ENCODE measurements at regions not wholly inside any gene's neighbourhood (a gene's known extent, or its start where the extent isn't known, plus 50 kb on each side); places are given as distances from the start of the nearest gene placed in this dataset.
"Not testable (repeated sequence)": the region's sequence is repeated elsewhere in the genome, so short reads cannot be mapped to it uniquely, and the experiment has no call there.

DNA sequence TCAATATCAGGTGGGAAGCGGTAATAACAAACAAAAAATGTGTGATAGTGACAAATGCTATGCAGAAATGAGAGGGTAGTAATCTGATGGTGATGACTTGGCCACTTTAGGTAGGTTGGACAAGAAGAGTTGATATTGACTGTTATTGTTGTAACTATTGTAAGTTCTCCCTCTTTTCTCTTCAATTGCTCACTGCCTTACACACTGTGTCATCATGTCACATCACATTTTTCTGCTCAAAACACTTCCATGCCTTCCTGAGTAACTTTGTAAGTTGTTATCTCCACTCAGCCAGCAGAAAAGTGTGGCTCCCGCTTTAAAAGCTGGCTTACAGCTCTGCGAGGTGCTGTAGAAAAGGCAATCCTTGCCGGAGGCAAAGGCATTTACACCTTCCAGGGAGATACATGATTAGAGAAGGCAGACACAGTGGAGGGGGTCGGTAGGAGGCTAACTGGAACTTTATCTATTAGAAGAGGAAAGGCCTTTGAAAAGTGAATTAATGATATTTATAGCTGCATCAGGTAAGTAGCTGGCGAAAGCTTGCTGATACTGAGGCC, 85.2 kb upstream of the CLINT1 start:
- Histone ChIP-seq H3K9me3 (ENCODE audit: control insufficient read depth, low read length) (no peaks in the 10 kb centered on the region), H3K27me3 (ENCODE audit: control insufficient read depth, insufficient read depth) (no peaks in the 10 kb centered on the region), H3K4me1 (ENCODE audit: control insufficient read depth, insufficient read depth, low read length) (no peaks in the 10 kb centered on the region), H3K27ac (ENCODE audit: low read length) (no peak overlapping the region), H3K4me3 (ENCODE audit: low read length) (no peak overlapping the region)
- intact Hi-C loops (cut with DNase I), result loop anchor here in 1 of 4 donors (10.0 kb wide), 1 partner anchor 119 kb away; no protein-coding TSS in a partner anchor
- 54% methylated on average over 6 of the region's 6 CpGs for WGBS
- DNase-seq (no peak), ATAC-seq (no peak)

DNA sequence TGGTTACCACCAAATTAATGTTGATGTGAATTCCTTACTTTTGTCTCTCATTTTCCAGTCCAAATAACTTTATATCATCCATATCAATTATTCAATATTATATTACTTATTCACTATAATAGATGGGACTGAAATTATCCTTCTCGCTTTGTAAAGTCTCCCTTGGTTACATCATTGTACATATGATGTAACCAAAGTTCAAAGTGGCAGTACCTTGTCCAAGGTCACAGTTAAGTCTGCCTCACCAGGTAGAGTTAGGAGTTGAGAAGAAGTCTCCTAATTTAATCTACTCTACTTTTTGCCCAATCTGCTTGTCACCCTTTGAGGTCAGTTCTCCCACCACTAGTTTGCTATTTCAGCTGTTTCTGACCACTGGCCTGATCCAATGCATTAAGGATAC, 83.7 kb upstream of the CLINT1 start:
- WGBS, result 93% methylated on average over 1 of the region's 1 CpG
- H3K4me1 ChIP-seq (ENCODE audit: control insufficient read depth, insufficient read depth, low read length), result no peaks in the 10 kb centered on the region
- no peak overlapping the region for H3K4me3 ChIP-seq (ENCODE audit: low read length)
- no peak for DNase-seq
- no peaks in the 10 kb centered on the region for H3K9me3 ChIP-seq (ENCODE audit: control insufficient read depth, low read length)
- intact Hi-C loops (cut with DNase I), result loop anchor here in 1 of 4 donors (10.0 kb wide), 1 partner anchor 118 kb away; no protein-coding TSS in a partner anchor
- ATAC-seq, result no peak
- H3K27me3 ChIP-seq (ENCODE audit: control insufficient read depth, insufficient read depth), result no peaks in the 10 kb centered on the region
- no peak overlapping the region for H3K27ac ChIP-seq (ENCODE audit: low read length)

- no peak for DNase-seq
- ATAC-seq, result no peak
- intact Hi-C loops (cut with DNase I), result loop anchor here in 1 of 4 donors (10.0 kb wide), 1 partner anchor 117 kb away; no protein-coding TSS in a partner anchor
- Histone ChIP-seq H3K27ac (ENCODE audit: low read length) (no peak overlapping the region), H3K27me3 (ENCODE audit: control insufficient read depth, insufficient read depth) (no peaks in the 10 kb centered on the region), H3K4me1 (ENCODE audit: control insufficient read depth, insufficient read depth, low read length) (no peaks in the 10 kb centered on the region), H3K4me3 (ENCODE audit: low read length) (no peak overlapping the region), H3K9me3 (ENCODE audit: control insufficient read depth, low read length) (no peaks in the 10 kb centered on the region)
- 87% methylated on average over 3 of the region's 3 CpGs for WGBS
These were observed 82.7 kb upstream of the CLINT1 start for GRCh38 chr5:157941616-157942015.

GRCh38 chr5:157938101-157938500, 79.2 kb upstream of the CLINT1 start:
- ATAC-seq; H3K4me3 ChIP-seq (ENCODE audit: low read length); H3K4me1 ChIP-seq (ENCODE audit: control insufficient read depth, insufficient read depth, low read length); H3K27me3 ChIP-seq (ENCODE audit: control insufficient read depth, insufficient read depth); H3K27ac ChIP-seq (ENCODE audit: low read length); intact Hi-C loops (cut with DNase I); DNase-seq; H3K9me3 ChIP-seq (ENCODE audit: control insufficient read depth, low read length): not testable (repeated sequence)
- WGBS, result 83% methylated on average over 6 of the region's 6 CpGs

- H3K27ac ChIP-seq (ENCODE audit: low read length); ATAC-seq; H3K4me3 ChIP-seq (ENCODE audit: low read length); H3K9me3 ChIP-seq (ENCODE audit: control insufficient read depth, low read length); intact Hi-C loops (cut with DNase I); H3K4me1 ChIP-seq (ENCODE audit: control insufficient read depth, insufficient read depth, low read length); DNase-seq; H3K27me3 ChIP-seq (ENCODE audit: control insufficient read depth, insufficient read depth): not testable (repeated sequence)
- WGBS, result 81% methylated on average over 3 of the region's 3 CpGs
These were observed 78.0 kb upstream of the CLINT1 start for GRCh38 chr5:157936776-157937501.

DNA sequence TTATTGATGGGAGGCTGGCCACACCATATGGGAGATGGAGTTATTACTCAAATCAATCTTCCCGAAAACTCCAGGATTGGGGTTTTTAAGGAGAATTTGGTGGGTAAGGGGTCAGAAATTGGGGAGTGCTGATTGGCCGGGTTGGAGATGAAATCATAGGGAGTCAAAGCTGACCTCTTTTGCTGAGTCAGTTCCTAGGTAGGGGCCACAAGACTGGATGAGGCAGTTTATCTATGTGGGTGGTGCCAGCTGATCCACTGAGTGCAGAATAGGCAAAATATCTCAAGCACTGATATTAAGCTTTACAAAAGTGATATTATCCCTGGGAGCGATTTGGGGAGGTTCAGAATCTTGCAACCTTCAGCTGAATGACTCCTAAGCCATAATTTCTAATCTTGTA, 75.7 kb upstream of the CLINT1 start:
- no peaks in the 10 kb centered on the region for H3K27me3 ChIP-seq (ENCODE audit: control insufficient read depth, insufficient read depth)
- ATAC-seq (no peak), DNase-seq (no peak)
- H3K9me3 ChIP-seq (ENCODE audit: control insufficient read depth, low read length), result no peaks in the 10 kb centered on the region
- no peak overlapping the region for H3K27ac ChIP-seq (ENCODE audit: low read length)
- intact Hi-C loops (cut with DNase I), result no loop called here
- no peaks in the 10 kb centered on the region for H3K4me1 ChIP-seq (ENCODE audit: control insufficient read depth, insufficient read depth, low read length)
- no peak overlapping the region for H3K4me3 ChIP-seq (ENCODE audit: low read length)
- 94% methylated on average over 3 of the region's 3 CpGs for WGBS

DNA sequence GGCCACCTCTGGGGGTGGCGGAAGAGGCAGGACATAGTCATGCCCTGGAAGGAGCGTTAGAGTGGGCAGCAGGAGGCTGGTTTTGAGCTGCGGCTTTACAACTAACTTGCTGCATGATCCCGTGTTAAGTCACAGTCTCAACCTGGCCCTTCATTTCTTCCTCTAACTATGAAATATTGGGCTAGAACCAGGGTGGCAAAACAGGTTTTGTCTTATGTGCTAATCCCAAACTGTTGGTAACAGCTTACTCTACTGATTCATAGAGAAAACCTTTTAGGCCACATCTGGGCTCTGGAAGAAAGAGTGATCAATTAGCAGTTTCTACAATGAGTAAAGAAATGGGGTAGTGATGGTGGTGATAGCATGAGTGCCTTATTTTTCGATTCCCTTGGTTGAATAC, 74.1 kb upstream of the CLINT1 start:
- intact Hi-C loops (cut with DNase I), result no loop called here
- no peak for ATAC-seq
- H3K27me3 ChIP-seq (ENCODE audit: control insufficient read depth, insufficient read depth), result no peaks in the 10 kb centered on the region
- DNase-seq, result no peak
- no peak overlapping the region for H3K27ac ChIP-seq (ENCODE audit: low read length)
- H3K9me3 ChIP-seq (ENCODE audit: control insufficient read depth, low read length), result no peaks in the 10 kb centered on the region
- WGBS, result 95% methylated on average over 5 of the region's 5 CpGs
- H3K4me3 ChIP-seq (ENCODE audit: low read length), result no peak overlapping the region
- H3K4me1 ChIP-seq (ENCODE audit: control insufficient read depth, insufficient read depth, low read length), result no peaks in the 10 kb centered on the region

DNA sequence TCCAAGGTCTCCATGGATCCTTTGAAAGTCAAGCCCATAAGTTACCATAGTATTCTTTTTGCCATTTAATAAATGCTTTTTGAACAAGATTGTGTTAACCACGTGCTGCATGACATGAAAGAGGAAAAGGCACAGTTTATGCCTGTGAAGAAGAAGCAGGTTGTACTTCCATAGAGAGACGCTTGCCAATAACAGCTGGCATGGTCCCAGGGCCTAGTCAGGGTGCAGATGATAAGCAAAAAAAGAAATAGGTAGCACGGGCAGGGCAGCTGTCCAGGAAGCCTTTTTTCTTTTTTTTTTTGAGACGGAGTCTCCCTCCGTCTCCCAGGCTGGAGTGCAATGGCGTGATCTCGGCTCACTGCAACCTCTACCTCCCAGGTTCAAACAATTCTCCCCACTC, 71.8 kb upstream of the CLINT1 start:
- Histone ChIP-seq H3K9me3 (ENCODE audit: control insufficient read depth, low read length) (no peaks in the 10 kb centered on the region), H3K27ac (ENCODE audit: low read length) (no peak overlapping the region), H3K27me3 (ENCODE audit: control insufficient read depth, insufficient read depth) (no peaks in the 10 kb centered on the region), H3K4me1 (ENCODE audit: control insufficient read depth, insufficient read depth, low read length) (no peaks in the 10 kb centered on the region), H3K4me3 (ENCODE audit: low read length) (no peak overlapping the region)
- peak; percentile 27 to 75 (median 67) for DNase-seq
- ATAC-seq, result peak; percentile 39 to 56
- WGBS, result 32% methylated on average over 7 of the region's 7 CpGs
- intact Hi-C loops (cut with DNase I), result no loop called here

GRCh38 chr5:157926977-157927376, 68.0 kb upstream of the CLINT1 start:
- intact Hi-C loops (cut with DNase I), result no loop called here
- Histone ChIP-seq H3K27me3 (ENCODE audit: control insufficient read depth, insufficient read depth) (no peaks in the 10 kb centered on the region), H3K9me3 (ENCODE audit: control insufficient read depth, low read length) (no peaks in the 10 kb centered on the region), H3K4me3 (ENCODE audit: low read length) (no peak overlapping the region), H3K27ac (ENCODE audit: low read length) (no peak overlapping the region), H3K4me1 (ENCODE audit: control insufficient read depth, insufficient read depth, low read length) (no peaks in the 10 kb centered on the region)
- no peak for ATAC-seq
- WGBS, result 74% methylated on average over 4 of the region's 4 CpGs
- no peak for DNase-seq

- DNase-seq (no peak), ATAC-seq (no peak)
- H3K27me3 ChIP-seq (ENCODE audit: control insufficient read depth, insufficient read depth), result no peaks in the 10 kb centered on the region
- 85% methylated on average over 14 of the region's 14 CpGs for WGBS
- no peaks in the 10 kb centered on the region for H3K9me3 ChIP-seq (ENCODE audit: control insufficient read depth, low read length)
- intact Hi-C loops (cut with DNase I), result no loop called here
- H3K4me3 ChIP-seq (ENCODE audit: low read length), result no peak overlapping the region
- no peak overlapping the region for H3K27ac ChIP-seq (ENCODE audit: low read length)
- no peaks in the 10 kb centered on the region for H3K4me1 ChIP-seq (ENCODE audit: control insufficient read depth, insufficient read depth, low read length)
These were observed 67.1 kb upstream of the CLINT1 start for GRCh38 chr5:157925786-157926671.
